ENCODE measurements at regions not wholly inside any gene's neighbourhood (a gene's known extent, or its start where the extent isn't known, plus 50 kb on each side); places are given as distances from the start of the nearest gene placed in this dataset.

GRCh38 chr2:164288235-164288634 lies 333.0 kb downstream of the GRB14 start:
- no peak for DNase-seq

GRCh38 chr2:164287056-164287455 lies 334.2 kb downstream of the GRB14 start:
- DNase-seq: no peak

- DNase-seq: no peak
Observed at GRCh38 chr2:164285576-164285975, 335.7 kb downstream of the GRB14 start.

- no peak for DNase-seq
Observed at GRCh38 chr2:164281896-164282295, 339.4 kb downstream of the GRB14 start.

- DNase-seq: no peak
Observed at GRCh38 chr2:164275659-164276058, 345.6 kb downstream of the GRB14 start.

- no peak for DNase-seq
Observed at GRCh38 chr2:164260506-164260905, 360.8 kb downstream of the GRB14 start.

- no peak for DNase-seq
Observed at GRCh38 chr2:164257742-164258141, 363.5 kb downstream of the GRB14 start.

- no peak for DNase-seq
Observed at GRCh38 chr2:164252568-164253287, 368.6 kb downstream of the GRB14 start.

- no peak for DNase-seq
Observed at GRCh38 chr2:164243315-164243714, 378.0 kb downstream of the GRB14 start.

GRCh38 chr2:164242409-164242808 lies 378.9 kb downstream of the GRB14 start:
- DNase-seq: no peak

- DNase-seq: no peak
Observed at GRCh38 chr2:164234074-164234473, 387.2 kb downstream of the GRB14 start.

- no peak for DNase-seq
Observed at GRCh38 chr2:164224007-164224406, 397.3 kb downstream of the GRB14 start.

- no peak for DNase-seq
Observed at GRCh38 chr2:164221473-164221872, 399.8 kb downstream of the GRB14 start.

GRCh38 chr2:164220265-164220664 lies 401.0 kb downstream of the GRB14 start:
- DNase-seq: no peak

GRCh38 chr2:164213916-164214315 lies 407.4 kb downstream of the GRB14 start:
- no peak for DNase-seq

GRCh38 chr2:164205347-164205746 lies 415.9 kb downstream of the GRB14 start:
- DNase-seq: no peak

- DNase-seq: no peak
Observed at GRCh38 chr2:164203131-164203530, 418.2 kb downstream of the GRB14 start.

GRCh38 chr2:164198256-164198655 lies 423.0 kb downstream of the GRB14 start:
- no peak for DNase-seq

GRCh38 chr2:164190700-164191099 lies 430.6 kb downstream of the GRB14 start:
- no peak for DNase-seq

- DNase-seq: no peak
Observed at GRCh38 chr2:164189851-164190250, 431.4 kb downstream of the GRB14 start.

- DNase-seq: no peak
Observed at GRCh38 chr2:164187121-164187520, 434.2 kb downstream of the GRB14 start.

GRCh38 chr2:164186591-164186990 lies 434.7 kb downstream of the GRB14 start:
- no peak for DNase-seq

- no peak for DNase-seq
Observed at GRCh38 chr2:164182116-164182627, 439.1 kb downstream of the GRB14 start.

GRCh38 chr2:164178835-164179465 lies 442.3 kb downstream of the GRB14 start:
- no peak for DNase-seq

- no peak for DNase-seq
Observed at GRCh38 chr2:164164602-164165001, 428.8 kb upstream of the FIGN start.

Measured in NCI-H2227 treated with DMSO at 0.1 percent for 48 hours (cell line).